HG03442 (cell line): ENCODE measurements at regions not wholly inside any gene's neighbourhood (a gene's known extent, or its start where the extent isn't known, plus 50 kb on each side); places are given as distances from the start of the nearest gene placed in this dataset.
"Not testable (repeated sequence)": the region's sequence is repeated elsewhere in the genome, so short reads cannot be mapped to it uniquely, and the experiment has no call there.

Source experiments
- ATAC-seq: cut with Tn5 transposase; IDR thresholded peaks from one replicate; pipeline ENCODE4 v1.9.1; 2021; ENCODE audit warnings: mild to moderate bottlenecking, moderate library complexity; ENCODE audit not compliant: unreplicated experiment

GRCh38 chr5:153347611-153348010, 142.9 kb upstream of the GRIA1 start:
- ATAC-seq: no peak

GRCh38 chr5:153350175-153350883, 140.1 kb upstream of the GRIA1 start:
- ATAC-seq: no peak

GRCh38 chr5:153352685-153353219, 137.7 kb upstream of the GRIA1 start:
- ATAC-seq: peak; percentile 82

- ATAC-seq: no peak
These were observed 132.9 kb upstream of the GRIA1 start for GRCh38 chr5:153357493-153358112.

- peak; percentile 91 for ATAC-seq
These were observed 132.0 kb upstream of the GRIA1 start for GRCh38 chr5:153358315-153358976.

- ATAC-seq: no peak
These were observed 129.6 kb upstream of the GRIA1 start for GRCh38 chr5:153360860-153361259.

- no peak for ATAC-seq
These were observed 128.6 kb upstream of the GRIA1 start for GRCh38 chr5:153361735-153362409.

- ATAC-seq: peak; percentile 80
These were observed 124.9 kb upstream of the GRIA1 start for GRCh38 chr5:153365547-153365946.

GRCh38 chr5:153367466-153367865, 123.0 kb upstream of the GRIA1 start:
- no peak for ATAC-seq

GRCh38 chr5:153372425-153373129, 117.9 kb upstream of the GRIA1 start:
- ATAC-seq: no peak

GRCh38 chr5:153373130-153373498, 117.4 kb upstream of the GRIA1 start:
- ATAC-seq: no peak

- not testable (repeated sequence) for ATAC-seq
These were observed 108.8 kb upstream of the GRIA1 start for GRCh38 chr5:153381630-153382029.

- no peak for ATAC-seq
These were observed 99.9 kb upstream of the GRIA1 start for GRCh38 chr5:153390569-153390968.

GRCh38 chr5:153399595-153399994, 90.9 kb upstream of the GRIA1 start:
- ATAC-seq: no peak

GRCh38 chr5:153400931-153401330, 89.5 kb upstream of the GRIA1 start:
- no peak for ATAC-seq

GRCh38 chr5:153402550-153402949, 87.9 kb upstream of the GRIA1 start:
- no peak for ATAC-seq

GRCh38 chr5:153403470-153403869, 87.0 kb upstream of the GRIA1 start:
- no peak for ATAC-seq

- ATAC-seq: no peak
These were observed 85.7 kb upstream of the GRIA1 start for GRCh38 chr5:153404747-153405146.

- no peak for ATAC-seq
These were observed 68.8 kb upstream of the GRIA1 start for GRCh38 chr5:153421676-153422075.

GRCh38 chr5:153425914-153426313, 64.6 kb upstream of the GRIA1 start:
- no peak for ATAC-seq
